NCI-H2227 (cell line): ENCODE measurements at regions not wholly inside any gene's neighbourhood (a gene's known extent, or its start where the extent isn't known, plus 50 kb on each side); places are given as distances from the start of the nearest gene placed in this dataset.

ENCODE experiments used
- DNase-seq: peaks from one replicate; lab custom pipeline; 2025; ENCODE audit not compliant: unreplicated experiment; lab: John Stamatoyannopoulos, UW

- no peak for DNase-seq
Observed at GRCh38 chrX:7294483-7294882, 146.5 kb upstream of the PUDP start.

- DNase-seq, result no peak
Observed at GRCh38 chrX:7286168-7286837, 138.3 kb upstream of the PUDP start.

- DNase-seq, result no peak
Observed at GRCh38 chrX:7285765-7286164, 137.8 kb upstream of the PUDP start.

- no peak for DNase-seq
Observed at GRCh38 chrX:7283741-7284140, 135.8 kb upstream of the PUDP start.

- DNase-seq, result no peak
Observed at GRCh38 chrX:7280520-7280919, 132.6 kb upstream of the PUDP start.

- DNase-seq, result no peak
Observed at GRCh38 chrX:7272346-7272745, 124.4 kb upstream of the PUDP start.

GRCh38 chrX:7270933-7271332 lies 123.0 kb upstream of the PUDP start:
- DNase-seq, result no peak

- no peak for DNase-seq
Observed at GRCh38 chrX:7269991-7270390, 122.0 kb upstream of the PUDP start.

GRCh38 chrX:7269589-7269988 lies 121.6 kb upstream of the PUDP start:
- no peak for DNase-seq

GRCh38 chrX:7266288-7266687 lies 118.3 kb upstream of the PUDP start:
- DNase-seq, result no peak

- no peak for DNase-seq
Observed at GRCh38 chrX:7264399-7264798, 116.4 kb upstream of the PUDP start.

- DNase-seq, result no peak
Observed at GRCh38 chrX:7263961-7264360, 116.0 kb upstream of the PUDP start.

- DNase-seq, result no peak
Observed at GRCh38 chrX:7263330-7263729, 115.4 kb upstream of the PUDP start.

GRCh38 chrX:7262551-7262950 lies 114.6 kb upstream of the PUDP start:
- no peak for DNase-seq

- no peak for DNase-seq
Observed at GRCh38 chrX:7261672-7262332, 113.8 kb upstream of the PUDP start.

- DNase-seq, result no peak
Observed at GRCh38 chrX:7254144-7254543, 106.2 kb upstream of the PUDP start.

- DNase-seq, result no peak
Observed at GRCh38 chrX:7253565-7253964, 105.6 kb upstream of the PUDP start.

GRCh38 chrX:7252013-7252610 lies 104.2 kb upstream of the PUDP start:
- DNase-seq, result no peak

- no peak for DNase-seq
Observed at GRCh38 chrX:7247346-7247745, 99.4 kb upstream of the PUDP start.

- DNase-seq, result no peak
Observed at GRCh38 chrX:7244405-7244804, 96.5 kb upstream of the PUDP start.

- DNase-seq, result no peak
Observed at GRCh38 chrX:7242613-7243012, 94.7 kb upstream of the PUDP start.

GRCh38 chrX:7240929-7241328 lies 93.0 kb upstream of the PUDP start:
- DNase-seq, result no peak

GRCh38 chrX:7235071-7235470 lies 87.1 kb upstream of the PUDP start:
- DNase-seq, result no peak
